ENCODE measurements at regions not wholly inside any gene's neighbourhood (a gene's known extent, or its start where the extent isn't known, plus 50 kb on each side); places are given as distances from the start of the nearest gene placed in this dataset.

DNA sequence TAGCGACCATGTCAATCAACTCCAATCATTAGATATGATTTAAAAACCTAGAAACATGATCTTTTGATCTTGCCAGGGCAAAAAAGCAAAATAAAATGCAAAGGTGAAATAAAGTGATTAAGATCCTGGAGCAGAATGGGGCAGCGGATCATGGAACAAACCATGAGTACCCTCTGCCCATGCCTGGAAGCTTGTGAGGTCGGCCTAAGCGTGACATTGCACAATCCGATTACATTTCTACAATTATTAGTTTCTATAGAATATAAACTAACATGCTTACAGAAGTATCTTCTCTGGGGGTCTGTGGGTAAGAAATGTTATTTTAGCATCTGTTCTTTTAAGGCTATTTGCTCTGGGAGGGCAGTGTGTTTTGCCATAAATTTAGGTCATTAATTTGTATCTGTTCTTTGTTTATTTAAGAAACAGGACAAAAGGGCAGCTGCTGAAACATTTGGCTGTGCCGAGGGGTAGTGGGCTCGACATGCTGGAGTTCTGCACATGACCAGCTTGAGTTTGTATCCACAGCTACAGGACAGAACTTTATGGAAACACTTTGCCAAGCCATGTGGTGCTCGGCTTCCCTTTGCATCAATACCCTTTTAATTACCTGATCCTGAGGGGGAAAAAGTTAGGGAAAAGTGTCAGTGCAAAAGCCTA, 55.9 kb downstream of the ZBTB18 start:
- DNase-seq (ENCODE audit: low read depth): no peak

DNA sequence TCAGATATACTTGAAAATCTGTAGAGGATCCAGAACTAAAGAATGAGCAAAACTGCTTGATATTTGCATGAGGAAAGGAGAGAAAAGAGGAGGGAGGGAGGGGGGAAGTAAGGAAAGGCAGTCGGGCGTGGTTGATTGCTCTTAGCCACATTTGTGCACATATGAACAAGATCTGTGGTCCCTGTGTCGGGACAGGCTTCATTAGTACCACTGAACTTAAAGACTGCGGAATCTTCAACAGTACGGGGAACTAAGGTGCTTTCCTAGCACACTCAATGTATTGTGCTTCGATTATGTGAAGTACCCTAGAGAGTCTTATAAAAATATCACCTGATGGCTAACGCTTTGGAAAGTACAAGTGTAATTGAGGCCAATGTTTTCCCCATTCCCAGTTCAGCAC, 59.9 kb downstream of the ZBTB18 start:
- no peak for DNase-seq (ENCODE audit: low read depth)

- no peak for DNase-seq (ENCODE audit: low read depth)
These were observed 61.0 kb downstream of the ZBTB18 start for GRCh38 chr1:244112041-244112440.

DNA sequence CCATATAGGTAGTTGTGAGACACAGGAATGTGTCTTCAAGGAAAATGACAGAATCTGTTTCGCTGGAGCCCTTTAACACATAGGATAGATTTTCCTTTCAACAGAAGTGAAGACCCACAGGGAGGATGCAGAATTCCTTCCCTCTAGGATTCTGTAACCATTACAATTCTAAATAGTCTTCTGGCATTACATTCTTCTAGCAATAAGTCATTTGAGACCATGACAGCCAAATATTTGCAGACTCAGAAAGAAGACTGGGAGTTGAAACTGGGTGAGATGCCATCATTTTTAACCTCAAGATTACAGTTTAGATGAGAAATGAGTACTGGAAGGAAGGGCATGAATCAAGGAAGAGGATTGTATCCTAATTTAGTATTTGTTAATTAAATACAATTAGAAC, 61.6 kb downstream of the ZBTB18 start:
- DNase-seq (ENCODE audit: low read depth): peak; percentile 46

GRCh38 chr1:244113532-244114320, 62.6 kb downstream of the ZBTB18 start:
- peak; percentile 17 for DNase-seq (ENCODE audit: low read depth)

DNA sequence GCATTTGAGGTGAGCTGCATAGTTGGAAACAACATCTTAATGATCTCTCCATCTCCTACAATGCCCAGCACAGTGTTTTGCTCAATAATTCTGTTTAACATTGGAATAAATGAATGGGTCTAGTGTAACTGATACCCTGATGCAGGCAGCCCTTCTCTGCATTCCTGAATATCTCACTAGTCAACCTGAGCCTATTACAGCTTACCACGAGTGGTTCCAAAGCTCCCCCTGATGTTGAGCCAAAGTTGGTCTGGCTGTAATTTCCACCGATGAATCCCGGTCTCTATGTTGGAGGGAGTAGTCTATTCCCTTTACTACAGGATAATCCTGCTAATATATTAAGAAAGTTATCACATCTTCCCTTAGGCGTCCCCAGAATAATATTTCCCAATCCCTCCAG, 63.8 kb downstream of the ZBTB18 start:
- no peak for DNase-seq (ENCODE audit: low read depth)

- DNase-seq (ENCODE audit: low read depth): no peak
These were observed 65.9 kb downstream of the ZBTB18 start for GRCh38 chr1:244116946-244117345.

DNA sequence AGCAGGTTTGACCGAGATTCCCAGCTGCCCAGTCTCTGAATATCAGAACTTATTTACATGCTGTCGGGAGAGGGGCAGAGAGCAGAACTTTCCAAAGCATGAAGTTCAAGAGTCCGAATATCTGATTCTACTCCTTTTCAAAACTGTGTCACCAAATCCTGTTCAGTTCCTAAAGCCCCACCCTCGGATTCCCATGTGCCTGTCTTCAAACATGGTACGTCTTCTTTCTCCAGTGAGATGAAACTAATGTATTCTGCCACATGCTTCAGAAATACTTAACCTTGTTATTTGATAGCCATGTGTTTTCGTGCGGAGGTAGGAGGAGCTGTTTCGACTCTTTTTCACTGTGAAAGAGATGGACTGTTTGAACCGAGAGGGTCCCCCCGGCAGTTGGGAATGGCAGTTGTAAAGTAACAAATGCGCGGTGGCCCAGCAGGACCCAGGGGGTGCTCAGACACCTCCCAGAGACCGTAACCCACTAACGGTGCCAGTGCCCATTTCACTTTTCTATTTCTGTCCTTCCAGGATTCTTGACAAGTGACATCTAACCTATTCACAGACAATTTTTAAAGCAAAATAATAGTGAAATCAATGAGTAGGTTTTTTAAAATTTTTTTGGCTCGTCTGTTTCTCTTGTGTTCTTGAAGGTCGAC, 67.2 kb downstream of the ZBTB18 start:
- DNase-seq (ENCODE audit: low read depth): no peak

DNA sequence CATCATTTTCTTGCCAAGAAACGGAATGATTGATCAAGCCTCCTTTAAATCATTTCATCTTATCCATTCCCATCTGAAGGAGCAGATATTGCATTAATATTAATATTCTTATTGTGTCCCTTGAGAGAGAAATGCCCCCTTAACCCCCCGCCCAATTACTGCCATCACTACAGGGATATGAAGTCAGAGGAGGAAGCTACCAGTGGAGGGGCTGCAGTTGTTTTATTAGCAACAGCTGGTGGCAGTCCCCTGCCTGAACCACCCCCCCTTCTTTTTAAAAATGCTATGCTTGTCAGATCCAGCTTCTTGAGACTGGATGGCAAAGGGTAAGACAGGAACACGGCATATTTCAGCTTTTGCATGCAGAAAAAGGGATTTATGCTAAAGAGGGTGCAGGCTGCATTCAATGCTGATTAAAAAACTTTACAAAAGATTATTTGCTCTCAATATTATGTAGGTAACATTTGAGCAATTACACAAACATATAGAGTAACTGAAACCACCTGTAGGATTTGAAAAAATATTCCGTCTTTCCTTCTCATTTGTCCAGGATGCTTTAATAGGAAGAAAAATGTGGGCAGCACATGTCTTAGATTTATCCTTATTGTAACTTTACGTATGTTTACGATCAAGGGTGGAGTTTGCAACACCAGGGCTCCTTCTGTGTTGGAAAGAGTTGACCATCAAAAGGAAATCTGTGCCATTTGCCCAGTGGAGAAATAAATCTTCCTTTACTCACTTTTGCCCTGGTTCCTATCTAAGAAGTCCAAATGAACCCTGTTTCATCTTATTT, 77.7 kb downstream of the ZBTB18 start:
- no peak for DNase-seq (ENCODE audit: low read depth)

DNA sequence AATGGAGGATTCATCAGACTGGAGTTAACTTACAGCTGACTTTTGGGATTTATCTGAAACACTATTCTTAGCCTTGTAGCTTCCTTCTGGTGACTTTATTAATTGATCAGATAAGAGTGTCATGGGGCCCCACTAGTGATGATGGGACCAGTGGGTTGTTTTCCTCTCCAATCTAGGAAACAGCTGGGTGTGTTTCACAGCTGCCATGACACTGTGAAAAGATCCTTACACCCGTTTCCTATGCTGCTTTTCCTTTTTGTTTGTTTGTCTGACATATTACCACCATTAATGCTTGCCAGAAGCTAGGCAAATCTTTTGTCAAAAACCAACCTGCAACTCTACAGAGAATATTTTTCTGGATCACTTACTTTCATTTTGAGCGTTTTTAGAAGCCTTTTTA, 86.2 kb downstream of the ZBTB18 start:
- no peak for DNase-seq (ENCODE audit: low read depth)

DNA sequence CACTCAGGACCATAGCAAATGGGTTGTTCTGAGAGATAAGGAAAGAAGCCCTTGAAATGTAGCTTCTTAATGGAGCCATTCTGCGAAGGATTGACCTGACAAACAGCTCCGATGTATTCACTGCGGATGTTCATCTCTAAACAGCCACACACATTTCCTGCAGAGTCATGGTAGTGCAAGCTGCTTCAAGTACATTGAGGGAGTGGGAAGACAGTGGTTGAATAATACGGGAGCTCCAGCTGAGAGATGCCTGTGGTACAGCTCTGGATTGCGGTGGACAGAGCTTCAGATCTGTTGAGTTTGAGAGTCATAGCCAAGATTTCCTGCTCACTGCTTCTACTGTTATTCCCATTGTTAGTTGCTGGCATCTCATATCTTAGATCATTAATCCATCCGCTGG, 86.6 kb downstream of the ZBTB18 start:
- peak; percentile 41 for DNase-seq (ENCODE audit: low read depth)

DNA sequence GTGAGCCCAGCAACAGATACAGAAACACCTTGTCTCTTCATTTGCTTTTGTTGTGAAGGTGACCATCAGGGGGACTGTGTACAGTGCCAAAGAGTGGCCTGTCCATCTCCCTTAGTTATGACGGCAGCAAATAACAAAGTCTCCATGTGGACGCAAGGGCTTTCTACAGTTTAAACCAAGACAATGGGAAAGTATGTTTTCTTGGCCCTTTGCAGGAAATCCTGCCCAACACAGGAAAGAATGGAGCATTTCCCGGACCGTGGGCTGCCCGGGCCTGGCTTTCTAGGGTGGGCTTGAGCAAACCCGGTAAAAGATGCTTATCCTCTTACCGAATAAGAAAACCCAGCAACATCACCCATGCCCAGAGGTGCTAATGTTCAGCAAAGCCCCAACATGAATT, 87.3 kb downstream of the ZBTB18 start:
- DNase-seq (ENCODE audit: low read depth): no peak

DNA sequence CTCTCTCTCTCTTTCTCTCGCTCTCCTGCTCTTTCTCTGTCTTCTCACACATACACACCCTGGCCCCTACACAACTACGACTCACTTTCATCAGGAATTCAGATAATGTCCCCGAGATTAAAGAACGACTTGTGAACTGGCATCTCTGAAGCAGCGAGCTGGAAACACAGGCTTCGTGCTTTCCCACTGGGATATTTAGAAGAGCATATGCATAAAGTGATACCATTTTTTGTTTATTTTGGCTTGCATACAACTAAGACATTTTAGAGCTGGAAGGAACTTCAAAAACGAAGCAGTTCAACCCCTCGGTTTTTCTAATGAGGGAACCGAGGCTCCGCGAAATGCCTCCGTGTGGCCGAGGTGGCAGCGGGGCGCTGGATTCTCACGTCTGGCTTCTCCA, 88.6 kb downstream of the ZBTB18 start:
- no peak for DNase-seq (ENCODE audit: low read depth)

- no peak for DNase-seq (ENCODE audit: low read depth)
These were observed 89.3 kb downstream of the ZBTB18 start for GRCh38 chr1:244140420-244140819.

DNA sequence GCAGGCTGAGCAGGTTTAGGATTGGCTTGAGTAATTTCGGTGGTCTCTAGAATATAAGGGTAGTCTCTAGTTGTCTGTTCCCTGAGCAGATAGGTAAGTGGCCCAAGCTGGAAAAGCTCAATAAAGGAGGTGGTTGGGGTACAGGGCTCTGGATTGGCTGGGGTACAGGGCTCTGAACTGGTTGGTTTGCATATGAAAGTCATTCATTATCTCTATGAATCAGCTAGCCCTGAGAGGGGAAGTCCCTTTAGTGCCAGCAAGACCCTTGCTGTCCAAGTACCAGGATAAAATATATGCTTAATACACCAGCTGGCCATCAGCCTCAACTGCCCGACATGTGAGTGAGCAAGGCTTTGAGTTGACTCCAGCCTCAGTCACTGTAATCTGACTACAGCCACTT, 93.0 kb downstream of the ZBTB18 start:
- DNase-seq (ENCODE audit: low read depth): no peak

GRCh38 chr1:244150071-244150470, 99.0 kb downstream of the ZBTB18 start:
- no peak for DNase-seq (ENCODE audit: low read depth)

DNA sequence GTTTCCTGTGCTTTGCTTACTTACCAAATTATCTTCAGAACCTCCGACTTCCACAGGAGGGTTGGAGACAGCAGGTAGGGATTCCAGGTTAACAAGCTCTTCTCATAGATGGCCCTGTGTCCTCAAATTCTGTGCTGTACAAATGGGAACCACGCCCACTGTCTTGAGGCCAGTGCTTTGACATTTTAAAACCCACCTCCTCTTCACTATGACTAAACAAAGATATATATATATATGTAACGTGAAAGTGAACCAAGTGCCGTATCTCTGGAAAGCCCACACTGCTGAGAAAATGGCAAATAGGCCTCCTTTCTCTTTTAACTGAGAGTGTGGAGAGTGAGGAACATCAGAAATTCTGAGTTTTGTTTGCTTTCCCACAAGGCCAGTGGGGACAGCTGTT, 99.6 kb downstream of the ZBTB18 start:
- no peak for DNase-seq (ENCODE audit: low read depth)

DNA sequence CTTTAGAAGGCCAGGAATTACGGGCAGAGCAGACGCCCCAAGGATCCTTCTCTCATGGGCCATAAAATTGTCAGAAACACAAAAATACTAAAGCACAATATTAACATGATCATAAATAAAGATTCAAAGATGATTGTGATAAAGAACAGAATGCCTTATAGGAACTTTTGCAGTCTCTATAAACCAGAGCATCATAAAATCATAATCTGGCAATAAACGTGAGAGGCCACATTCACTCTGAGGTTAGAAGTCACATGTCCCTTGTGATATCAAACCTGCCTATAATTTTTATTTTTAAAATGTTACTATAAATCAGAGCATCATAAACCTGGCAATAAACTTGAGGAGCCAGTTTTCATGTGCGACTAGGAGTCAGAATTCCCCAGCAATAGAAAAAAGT, 100.5 kb downstream of the ZBTB18 start:
- no peak for DNase-seq (ENCODE audit: low read depth)

GRCh38 chr1:244154508-244154871, 103.4 kb downstream of the ZBTB18 start:
- no peak for DNase-seq (ENCODE audit: low read depth)

DNA sequence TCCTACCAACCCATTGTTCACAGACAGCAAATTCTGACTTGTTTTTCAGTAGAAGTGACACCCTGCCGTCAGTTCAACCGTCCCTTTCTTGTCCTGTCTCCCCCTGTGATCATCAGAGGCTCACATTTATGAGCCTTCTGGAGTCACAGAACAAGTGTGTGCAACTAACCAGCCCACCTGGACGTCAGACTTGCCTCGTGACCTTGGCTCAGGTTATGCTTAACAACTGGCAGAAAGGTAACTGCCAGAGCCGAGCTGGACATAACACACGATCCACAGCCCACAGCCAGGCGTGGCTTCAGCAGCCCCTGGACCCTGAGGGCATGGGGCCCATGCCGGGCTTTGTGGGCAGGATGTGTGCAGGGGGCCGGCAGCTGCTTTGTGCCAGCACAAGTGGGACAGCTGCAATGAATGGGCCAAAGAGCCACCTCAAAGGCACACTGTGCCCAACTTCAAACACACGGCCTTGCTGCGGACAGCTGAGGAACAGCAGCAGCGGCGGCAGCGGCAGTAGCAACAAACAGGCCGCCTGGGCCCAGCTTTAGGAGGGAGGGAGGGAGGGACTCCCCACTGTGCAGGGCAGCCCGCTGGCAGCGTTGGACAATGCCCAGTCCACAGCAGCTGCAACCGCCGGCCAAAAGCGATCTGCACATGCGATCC, 103.9 kb downstream of the ZBTB18 start:
- DNase-seq (ENCODE audit: low read depth): peak; percentile 99

- DNase-seq (ENCODE audit: low read depth): no peak
These were observed 104.6 kb downstream of the ZBTB18 start for GRCh38 chr1:244155661-244156060.

Data from myocyte (in vitro differentiated cells).